ENCODE measurements at regions not wholly inside any gene's neighbourhood (a gene's known extent, or its start where the extent isn't known, plus 50 kb on each side); places are given as distances from the start of the nearest gene placed in this dataset.
"Not testable (repeated sequence)": the region's sequence is repeated elsewhere in the genome, so short reads cannot be mapped to it uniquely, and the experiment has no call there.

- no peak for DNase-seq (ENCODE audit: low read depth in 2 of 2)
- TF ChIP-seq CTCF (conservative IDR thresholded peaks at IDR 0.05 in 1 of 2, IDR thresholded peaks at IDR 0.05 in 1 of 2; ENCODE audit: low read depth in 1 of 2, low read length in 2 of 2) (no peak), EZH2 (IDR thresholded peaks at IDR 0.05; ENCODE audit: low read length, missing control alignments) (no peak)
- no peak overlapping the region for H3K4me2 ChIP-seq (ENCODE audit: extremely low read depth, insufficient read depth, low read length)
- no peaks in the 10 kb centered on the region for H3K27me3 ChIP-seq (ENCODE audit: control insufficient read depth, insufficient read depth, low read length)
- H3K36me3 ChIP-seq (ENCODE audit: control insufficient read depth, insufficient read depth, low read length), result no peaks in the 10 kb centered on the region
- no peaks in the 10 kb centered on the region for H3K4me1 ChIP-seq (ENCODE audit: control insufficient read depth, extremely low read depth, insufficient read depth, low read length)
- H4K20me1 ChIP-seq (ENCODE audit: control insufficient read depth, extremely low read depth, insufficient read depth, low read length), result no peaks in the 10 kb centered on the region
- H3K9me3 ChIP-seq (ENCODE audit: control insufficient read depth, insufficient read depth, low read depth, low read length), result no peaks in the 10 kb centered on the region
- no peak overlapping the region for H3K27ac ChIP-seq (ENCODE audit: insufficient read depth, low read length)
- H3K9ac ChIP-seq (ENCODE audit: insufficient read depth, low read length), result no peak overlapping the region
- no peak overlapping the region for H3K4me3 ChIP-seq (replicated peaks in 1 of 4; ENCODE audit: control extremely low read depth in 1 of 4, insufficient read depth in 1 of 4, low read depth in 3 of 4, low read length in 4 of 4)
- H3K79me2 ChIP-seq (ENCODE audit: control insufficient read depth, insufficient read depth, low read length), result no peaks in the 10 kb centered on the region
- H2AFZ ChIP-seq (ENCODE audit: low read length), result no peak overlapping the region
These were observed 102.6 kb downstream of the GOSR1 start for GRCh38 chr17:30579610-30580315.

DNA sequence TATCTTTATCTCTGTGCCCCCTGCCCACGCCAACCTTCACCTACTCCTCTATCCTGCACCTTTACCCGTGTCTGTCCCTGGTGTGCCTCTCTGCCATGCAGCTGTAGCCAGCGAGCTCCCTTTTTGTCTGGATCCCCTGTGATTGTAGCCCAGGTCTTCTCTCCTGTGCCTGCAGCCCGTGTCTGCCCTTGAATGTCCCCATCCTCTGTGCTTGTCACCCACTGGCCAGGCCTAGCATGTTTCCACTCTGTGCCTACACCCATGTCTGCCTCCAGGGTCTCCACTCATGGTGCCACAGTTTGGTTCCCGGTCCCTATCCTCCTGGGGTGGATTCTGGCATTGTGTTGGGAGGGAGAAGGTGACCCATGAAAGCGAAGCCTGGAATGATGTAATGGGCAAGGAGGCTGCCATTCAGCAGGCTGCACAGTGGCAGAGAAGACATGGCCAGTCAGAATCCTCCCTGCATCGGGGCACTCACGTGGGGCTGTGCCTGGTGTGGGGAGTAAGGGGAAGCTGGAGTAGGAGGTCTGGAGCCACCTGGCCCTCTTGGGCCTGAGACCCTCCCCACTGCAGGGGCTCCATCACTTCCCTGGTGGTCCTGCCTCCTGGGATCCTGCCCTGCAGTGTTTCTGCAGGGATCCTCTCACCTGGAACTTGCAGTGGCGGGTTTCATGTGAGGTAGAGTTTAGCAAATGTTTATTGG, 101.0 kb downstream of the GOSR1 start:
- H3K79me2 ChIP-seq (ENCODE audit: control insufficient read depth, insufficient read depth, low read length); H3K4me3 ChIP-seq (replicated peaks in 1 of 4; ENCODE audit: control extremely low read depth in 1 of 4, insufficient read depth in 1 of 4, low read depth in 3 of 4, low read length in 4 of 4); H3K27me3 ChIP-seq (ENCODE audit: control insufficient read depth, insufficient read depth, low read length); H2AFZ ChIP-seq (ENCODE audit: low read length); H3K27ac ChIP-seq (ENCODE audit: insufficient read depth, low read length); H3K9ac ChIP-seq (ENCODE audit: insufficient read depth, low read length); H3K4me1 ChIP-seq (ENCODE audit: control insufficient read depth, extremely low read depth, insufficient read depth, low read length); H3K36me3 ChIP-seq (ENCODE audit: control insufficient read depth, insufficient read depth, low read length); DNase-seq (ENCODE audit: low read depth in 2 of 2); H3K4me2 ChIP-seq (ENCODE audit: extremely low read depth, insufficient read depth, low read length); H3K9me3 ChIP-seq (ENCODE audit: control insufficient read depth, insufficient read depth, low read depth, low read length); H4K20me1 ChIP-seq (ENCODE audit: control insufficient read depth, extremely low read depth, insufficient read depth, low read length): not testable (repeated sequence)
